GM23248 (cell line): ENCODE measurements at regions not wholly inside any gene's neighbourhood (a gene's known extent, or its start where the extent isn't known, plus 50 kb on each side); places are given as distances from the start of the nearest gene placed in this dataset.

Source experiments
- EZH2 ChIP-seq: fragments of 200-600 bp; sonication (generic); IDR thresholded peaks from 2 replicates; pipeline ENCODE4 v1.6.1; 2018; ENCODE audit warnings: antibody characterized with exemption, mild to moderate bottlenecking; ENCODE audit not compliant: insufficient read depth, poor library complexity, severe bottlenecking
- EZH2phosphoT487 ChIP-seq: fragments of 200-600 bp; sonication (generic); IDR thresholded peaks from 2 replicates; pipeline ENCODE4 v1.6.1; 2018; ENCODE audit warnings: antibody characterized with exemption, moderate library complexity, mild to moderate bottlenecking, low read depth; ENCODE audit not compliant: insufficient read depth

GRCh38 chr10:83357004-83357403 is 782.3 kb upstream of the GHITM start:
- TF ChIP-seq EZH2: no peak
- TF ChIP-seq EZH2phosphoT487: no peak
